GM18870 (cell line): ENCODE measurements at regions not wholly inside any gene's neighbourhood (a gene's known extent, or its start where the extent isn't known, plus 50 kb on each side); places are given as distances from the start of the nearest gene placed in this dataset.

Experiments
- ATAC-seq: cut with Tn5 transposase; IDR thresholded peaks from one replicate; pipeline ENCODE4 v1.9.1; 2021; ENCODE audit warnings: moderate library complexity; ENCODE audit not compliant: unreplicated experiment

GRCh38 chr14:97379091-97379531 is 581.9 kb downstream of the VRK1 start:
- no peak for ATAC-seq

- no peak for ATAC-seq
Observed at GRCh38 chr14:97380539-97380941, 583.4 kb downstream of the VRK1 start.

- ATAC-seq: no peak
Observed at GRCh38 chr14:97381309-97381708, 584.1 kb downstream of the VRK1 start.

- no peak for ATAC-seq
Observed at GRCh38 chr14:97382616-97383226, 585.5 kb downstream of the VRK1 start.

GRCh38 chr14:97385727-97386126 is 588.5 kb downstream of the VRK1 start:
- no peak for ATAC-seq

- no peak for ATAC-seq
Observed at GRCh38 chr14:97387252-97387874, 590.2 kb downstream of the VRK1 start.

- no peak for ATAC-seq
Observed at GRCh38 chr14:97388408-97388807, 591.2 kb downstream of the VRK1 start.

- no peak for ATAC-seq
Observed at GRCh38 chr14:97390096-97390724, 593.0 kb downstream of the VRK1 start.

- no peak for ATAC-seq
Observed at GRCh38 chr14:97393244-97393643, 596.1 kb downstream of the VRK1 start.

- ATAC-seq: no peak
Observed at GRCh38 chr14:97395068-97395467, 597.9 kb downstream of the VRK1 start.

GRCh38 chr14:97401714-97402113 is 604.5 kb downstream of the VRK1 start:
- ATAC-seq: no peak

- ATAC-seq: no peak
Observed at GRCh38 chr14:97402279-97402678, 605.1 kb downstream of the VRK1 start.

GRCh38 chr14:97407701-97408407 is 610.7 kb downstream of the VRK1 start:
- no peak for ATAC-seq

GRCh38 chr14:97408503-97408902 is 611.3 kb downstream of the VRK1 start:
- ATAC-seq: no peak

GRCh38 chr14:97408937-97409815 is 612.0 kb downstream of the VRK1 start:
- ATAC-seq: no peak

GRCh38 chr14:97410667-97411620 is 613.8 kb downstream of the VRK1 start:
- no peak for ATAC-seq

- ATAC-seq: no peak
Observed at GRCh38 chr14:97411938-97412612, 614.9 kb downstream of the VRK1 start.

GRCh38 chr14:97413022-97413539 is 615.9 kb downstream of the VRK1 start:
- ATAC-seq: no peak
